CD4-positive, alpha-beta T cell treated with Interleukin-4 for 1 hour (primary cell): ENCODE measurements at regions not wholly inside any gene's neighbourhood (a gene's known extent, or its start where the extent isn't known, plus 50 kb on each side); places are given as distances from the start of the nearest gene placed in this dataset.

Source experiments
- DNase-seq, 2 donors: peaks; one replicate each; pipeline ENCODE4 v3.0.0-alpha.2; 2020 to 2022

DNA sequence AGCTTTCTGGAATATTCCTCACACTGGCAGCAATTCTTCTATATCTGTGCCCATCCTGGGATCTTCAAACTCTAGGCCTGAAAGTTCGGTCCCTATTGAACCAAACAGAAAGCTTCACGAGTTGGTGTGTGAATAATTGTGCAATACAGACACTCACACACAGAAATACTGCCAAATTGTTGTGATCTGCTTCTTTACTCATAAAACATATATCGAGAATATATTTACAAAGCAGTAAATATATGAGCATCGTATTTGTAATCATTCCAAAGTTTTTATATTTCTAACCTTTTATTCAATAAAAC is 56.6 kb upstream of the BEX4 start:
- no peak for DNase-seq

DNA sequence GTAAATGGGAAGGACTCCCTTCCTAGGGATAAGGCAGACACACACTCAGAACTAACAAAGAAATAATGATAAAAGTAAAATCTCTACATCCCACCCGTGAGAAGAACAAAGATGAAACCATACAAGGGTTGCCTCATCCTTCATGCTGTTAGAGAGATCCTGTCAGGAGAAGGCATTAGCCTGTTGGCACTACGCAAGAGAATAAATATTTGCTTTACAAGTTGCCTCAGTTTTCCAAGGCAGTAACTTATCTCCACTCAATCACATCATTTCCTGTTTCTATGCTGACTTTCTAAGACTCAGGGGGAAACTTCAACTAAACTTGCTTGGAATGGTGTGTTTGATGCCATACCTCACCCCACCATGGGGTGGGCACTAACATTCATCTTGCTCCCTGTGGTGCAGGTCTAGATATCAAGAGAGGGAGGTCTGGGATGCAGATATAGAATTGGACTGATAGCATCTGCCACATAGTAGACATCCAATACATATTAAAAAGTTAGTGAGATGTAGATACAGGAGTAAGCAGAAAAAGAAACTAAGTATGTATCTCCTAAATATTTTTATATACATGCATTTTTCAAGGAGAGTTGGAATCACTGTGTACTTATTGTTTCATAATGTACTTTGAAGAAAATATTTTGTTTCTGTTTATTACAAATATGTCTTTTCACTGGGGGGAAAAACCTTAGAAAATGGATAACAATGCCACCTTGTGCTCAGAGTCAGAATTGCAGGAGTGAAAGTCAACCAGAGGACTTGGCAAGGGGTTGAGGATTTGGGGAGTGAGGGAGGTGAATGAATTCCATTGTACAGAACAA is 57.2 kb upstream of the BEX4 start:
- peak in 1 of 2 donors; percentile 11 for DNase-seq

DNA sequence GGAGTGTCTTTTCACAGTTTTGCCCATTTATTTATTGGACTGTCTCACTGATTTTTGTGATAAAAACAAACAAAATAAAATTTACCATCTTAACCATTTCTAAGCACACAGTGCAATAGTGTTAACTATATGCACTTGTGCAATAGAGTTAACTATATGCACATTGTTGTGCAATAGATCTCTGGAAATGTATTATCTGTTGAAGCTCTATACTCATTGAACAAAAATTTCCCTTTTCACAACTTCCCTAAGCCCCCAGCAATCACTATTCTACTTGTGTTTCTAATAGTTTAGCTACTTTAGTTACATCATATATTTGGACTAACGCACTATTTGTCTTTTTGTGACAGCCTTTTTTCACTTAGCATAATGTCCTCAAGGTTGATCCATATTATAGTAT is 59.7 kb upstream of the BEX4 start:
- no peak for DNase-seq

DNA sequence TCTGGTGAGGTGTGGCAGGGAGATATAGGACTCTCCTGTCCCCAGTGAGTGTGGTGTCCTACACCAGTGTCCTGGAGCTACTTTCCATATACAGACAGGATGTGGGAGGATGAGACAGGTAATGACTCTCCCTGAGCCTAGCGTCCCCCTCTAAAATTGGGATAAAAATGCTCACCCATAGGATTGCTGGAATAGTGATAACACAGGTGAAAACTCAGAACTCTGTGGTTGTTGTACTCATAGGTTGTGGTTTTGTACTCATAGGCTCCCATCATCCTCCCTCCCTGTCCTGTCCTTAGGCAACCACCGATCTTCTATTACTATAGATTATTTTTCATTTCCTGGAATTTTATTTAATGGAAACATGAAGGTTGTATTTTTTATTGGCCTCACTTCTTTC is 60.7 kb upstream of the NXF3 start:
- no peak for DNase-seq

DNA sequence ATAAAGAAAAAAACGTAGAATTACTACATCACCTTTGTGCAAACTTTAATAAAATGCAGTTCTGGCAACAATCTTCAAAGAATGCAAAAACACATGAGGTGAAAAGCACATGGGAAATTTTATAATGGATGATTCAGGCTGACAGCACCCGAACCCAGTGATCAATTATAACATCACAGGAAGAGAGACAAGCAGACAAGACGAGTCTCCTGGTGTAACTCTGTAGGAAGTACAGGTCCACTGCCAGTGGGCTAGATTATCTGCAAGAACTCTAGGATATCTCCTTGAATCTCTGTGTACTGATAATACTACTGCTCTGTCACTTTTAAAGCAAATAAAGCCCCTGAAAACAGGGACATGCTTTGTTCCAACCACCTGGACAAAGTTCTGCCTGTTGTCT is 58.9 kb upstream of the NXF3 start:
- no peak for DNase-seq

GRCh38 chrX:103149652-103150051 is 56.7 kb upstream of the NXF3 start:
- DNase-seq: no peak

DNA sequence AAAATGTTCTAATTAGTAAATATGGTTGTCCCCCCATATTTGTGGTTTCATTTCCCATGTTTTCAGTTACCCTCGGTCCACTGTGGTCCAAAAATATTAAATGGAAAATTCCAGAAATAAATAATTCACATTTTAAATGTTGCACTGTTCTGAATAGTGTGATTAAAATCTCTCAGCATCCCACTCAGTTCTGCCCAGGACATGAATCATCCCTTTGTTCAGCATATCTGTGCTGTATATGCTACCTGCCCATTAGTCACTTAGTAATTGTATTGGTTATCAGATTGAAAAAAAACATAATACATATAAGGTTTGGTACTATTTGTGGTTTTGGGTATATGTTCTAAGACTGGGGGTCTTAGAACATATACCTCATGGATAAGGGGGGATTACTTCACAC is 55.1 kb upstream of the NXF3 start:
- DNase-seq: no peak
